HepG2 (cell line): ENCODE measurements at regions not wholly inside any gene's neighbourhood (a gene's known extent, or its start where the extent isn't known, plus 50 kb on each side); places are given as distances from the start of the nearest gene placed in this dataset.

ENCODE experiments used
- ATAC-seq: fragments of 200-7000 bp; cut with Tn5 transposase; 3 replicates; pipeline ENCODE4 v1.9.1; 2020; ENCODE audit warnings: mild to moderate bottlenecking, moderate library complexity
- BruUV-seq: library from RNA; stranded (reverse); fragments of 400-500 nt; replicated peaks from 2 replicates; lab custom pipeline; 2021; lab: Mats Ljungman, UMichigan
- CTCF ChIA-PET: fragments of 300-600 bp; formaldehyde crosslinking; extraction: SDS; loops from one replicate; lab custom pipeline; 2021; ENCODE audit warnings: low total read pairs, inconsistent platforms, low intra/inter-chr PET ratio; lab: Yijun Ruan, JAX
- POLR2A ChIA-PET: fragments of 350-600 bp; sonication (Branson Sonifier 250); formaldehyde crosslinking; loops from one replicate; lab custom pipeline; 2020; ENCODE audit warnings: antibody characterized with exemption, inconsistent platforms; lab: Yijun Ruan, JAX
- DNase-seq: peaks from one replicate; pipeline ENCODE4 v3.0.0-alpha.2; 2015; ENCODE audit warnings: low spot score
- FAIRE-seq: peaks from 3 replicates; lab custom pipeline; 2011; peaks lifted over from hg19 to GRCh38; lab: Jason Lieb, UNC
- H2AFZ ChIP-seq: one replicate; pipeline ENCODE4 v1.6.1; 2011; ENCODE audit warnings: low read length, inconsistent platforms
- H3K27ac ChIP-seq: fragments of 300-600 bp; 3 replicates; pipeline ENCODE4 v1.8.0; 2011; ENCODE audit warnings: mixed run types, mild to moderate bottlenecking, mixed read lengths, low read length, inconsistent platforms; ENCODE audit not compliant: insufficient read depth; ENCODE audit errors: extremely low read length
- H3K27me3 ChIP-seq, 2 experiments: fragments of 200-600 bp in 1 of 2; 2 replicates in 1 of 2; 3 replicates in 1 of 2; pipeline versions ENCODE4 v1.6.0 to v1.8.0; 2011; ENCODE audit warnings: low read length in 2 of 2, mild to moderate bottlenecking in 2 of 2, moderate library complexity in 2 of 2, inconsistent platforms in 1 of 2; ENCODE audit not compliant: insufficient read depth in 2 of 2, control insufficient read depth in 1 of 2
- H3K36me3 ChIP-seq, 2 experiments: fragments of 200-600 bp in 1 of 2; replicated peaks in 1 of 2; 2 replicates in 1 of 2; 3 replicates in 1 of 2; pipeline versions ENCODE4 v1.5.1 to v1.8.0; 2011; ENCODE audit warnings: low read length in 2 of 2, inconsistent platforms in 1 of 2; ENCODE audit not compliant: insufficient read depth in 2 of 2, control insufficient read depth in 1 of 2
- H3K4me1 ChIP-seq: 2 replicates; pipeline ENCODE4 v1.5.1; 2012; ENCODE audit warnings: low read length, inconsistent platforms; ENCODE audit not compliant: insufficient read depth
- H3K4me2 ChIP-seq: 2 replicates; pipeline ENCODE4 v1.6.0; 2011; ENCODE audit warnings: low read depth, low read length, inconsistent platforms
- H3K4me3 ChIP-seq, 3 experiments: fragments of 200-600 bp in 1 of 3; sonication (generic), shearing (Covaris generic) in 1 of 3; replicated peaks in 1 of 3; 2 replicates each; pipeline ENCODE4 v1.5.1; 2011 to 2016; ENCODE audit warnings: low read length in 3 of 3, inconsistent platforms in 2 of 3, low read depth in 2 of 3, mild to moderate bottlenecking in 2 of 3, control low read depth in 1 of 3, mixed read lengths in 1 of 3; ENCODE audit not compliant: insufficient read depth in 1 of 3
- H3K79me2 ChIP-seq: one replicate; pipeline ENCODE4 v1.6.1; 2011; ENCODE audit warnings: low read length, inconsistent platforms; ENCODE audit not compliant: insufficient read depth
- H3K9ac ChIP-seq: 2 replicates; pipeline ENCODE4 v1.6.0; 2011; ENCODE audit warnings: mild to moderate bottlenecking, low read depth, low read length, inconsistent platforms; ENCODE audit not compliant: insufficient read depth
- H3K9me3 ChIP-seq: 2 replicates; pipeline ENCODE4 v1.5.1; 2012; ENCODE audit warnings: mild to moderate bottlenecking, low read length
- H4K20me1 ChIP-seq: 2 replicates; pipeline ENCODE4 v1.6.0; 2011; ENCODE audit warnings: inconsistent platforms, mild to moderate bottlenecking, low read length, moderate library complexity; ENCODE audit not compliant: insufficient read depth
- DNMT3B ChIP-seq: conservative IDR thresholded peaks from 2 replicates; pipeline ENCODE4 v1.6.1; 2016; ENCODE audit warnings: missing biosample characterization, control low read depth
- ETV5 ChIP-seq: IDR thresholded peaks from 2 replicates; pipeline ENCODE4 v1.6.1; 2018; ENCODE audit warnings: missing biosample characterization, missing genetic modification reagents, inconsistent platforms, borderline replicate concordance
- FLYWCH1 ChIP-seq: sonication (generic); formaldehyde crosslinking; IDR thresholded peaks from 2 replicates; pipeline ENCODE4 v1.8.1; 2023; ENCODE audit warnings: mild to moderate bottlenecking, missing genetic modification reagents
- JDP2 ChIP-seq: sonication (generic); formaldehyde crosslinking; IDR thresholded peaks from 2 replicates; pipeline ENCODE4 v1.8.1; 2022; ENCODE audit warnings: missing genetic modification reagents, borderline replicate concordance
- KLF13 ChIP-seq: sonication (generic); formaldehyde crosslinking; IDR thresholded peaks from 2 replicates; pipeline ENCODE4 v1.4.0; 2020; ENCODE audit warnings: mild to moderate bottlenecking, missing genetic modification reagents
- MIER2 ChIP-seq: IDR thresholded peaks from 2 replicates; pipeline ENCODE4 v1.6.1; 2016; ENCODE audit warnings: missing biosample characterization, missing genetic modification reagents
- NFATC3 ChIP-seq: sonication (generic); formaldehyde crosslinking; IDR thresholded peaks from 2 replicates; pipeline ENCODE4 v1.5.1; 2020; ENCODE audit warnings: mild to moderate bottlenecking, missing genetic modification reagents
- SOX5 ChIP-seq: IDR thresholded peaks from 2 replicates; pipeline ENCODE4 v1.6.1; 2016; ENCODE audit warnings: borderline replicate concordance
- TP53 ChIP-seq: sonication (generic); formaldehyde crosslinking; conservative IDR thresholded peaks from 2 replicates; pipeline ENCODE4 v1.4.0; 2020; ENCODE audit warnings: missing genetic modification reagents
- ZNF101 ChIP-seq: sonication (generic); formaldehyde crosslinking; IDR thresholded peaks from 2 replicates; pipeline ENCODE4 v1.4.0; 2020; ENCODE audit warnings: mild to moderate bottlenecking, low read depth, missing genetic modification reagents, borderline replicate concordance
- ZNF121 ChIP-seq: sonication (generic); formaldehyde crosslinking; IDR thresholded peaks from 2 replicates; pipeline ENCODE4 v1.5.0; 2020; ENCODE audit warnings: mild to moderate bottlenecking, missing genetic modification reagents
- ZNF207 ChIP-seq: fragments of 450-650 bp; IDR thresholded peaks from 2 replicates; pipeline ENCODE4 v1.6.1; 2016; ENCODE audit warnings: antibody characterized with exemption, borderline replicate concordance
- ZNF253 ChIP-seq: sonication (generic); formaldehyde crosslinking; IDR thresholded peaks from 2 replicates; pipeline ENCODE4 v1.8.0; 2022; ENCODE audit warnings: mild to moderate bottlenecking, missing genetic modification reagents, borderline replicate concordance
- ZNF44 ChIP-seq: sonication (generic); formaldehyde crosslinking; IDR thresholded peaks from 2 replicates; pipeline ENCODE4 v1.5.1; 2020; ENCODE audit warnings: mild to moderate bottlenecking, missing genetic modification reagents
- ZNF720 ChIP-seq: sonication (generic); formaldehyde crosslinking; IDR thresholded peaks from 2 replicates; pipeline ENCODE4 v1.4.0; 2020; ENCODE audit warnings: missing genetic modification reagents
- ZNF781 ChIP-seq: sonication (generic); formaldehyde crosslinking; IDR thresholded peaks from 2 replicates; pipeline ENCODE4 v1.5.1; 2020; ENCODE audit warnings: borderline replicate concordance, mild to moderate bottlenecking, missing genetic modification reagents; ENCODE audit errors: not compliant biosample characterization
- ZSCAN25 ChIP-seq: sonication (generic); formaldehyde crosslinking; IDR thresholded peaks from 2 replicates; pipeline ENCODE4 v1.8.0; 2022; ENCODE audit warnings: mild to moderate bottlenecking, missing genetic modification reagents
- WGBS: methylation state at CpG from one replicate; pipeline ENCODE4 v1.1.6; 2017; ENCODE audit warnings: low lambda C conversion rate; 5-methylcytosine and 5-hydroxymethylcytosine counted together
- in situ Hi-C: cut with HindIII; loops from 2 replicates; pipeline ENCODE4 v1.10.0; 2017; ENCODE audit warnings: low pct_unique_long_range_greater_than_20kb; ENCODE audit not compliant: extremely low pct_ligation_motif_present
- intact Hi-C: fragments of 100-400 bp; cut with micrococcal nuclease; formaldehyde crosslinking; loops from one replicate; pipeline ENCODE4 v1.10.0; 2022; ENCODE audit not compliant: unreplicated experiment
- TF ChIP-seq, protein P1 (sequence below): sonication (generic); formaldehyde crosslinking; IDR thresholded peaks from 2 replicates; pipeline ENCODE4 v1.4.0; 2020; ENCODE audit warnings: mild to moderate bottlenecking, missing genetic modification reagents
- TF ChIP-seq, protein P2 (sequence below): sonication (generic); formaldehyde crosslinking; IDR thresholded peaks from 2 replicates; pipeline ENCODE4 v1.8.0; 2022; ENCODE audit warnings: missing genetic modification reagents, low read depth, mild to moderate bottlenecking, borderline replicate concordance

DNA sequence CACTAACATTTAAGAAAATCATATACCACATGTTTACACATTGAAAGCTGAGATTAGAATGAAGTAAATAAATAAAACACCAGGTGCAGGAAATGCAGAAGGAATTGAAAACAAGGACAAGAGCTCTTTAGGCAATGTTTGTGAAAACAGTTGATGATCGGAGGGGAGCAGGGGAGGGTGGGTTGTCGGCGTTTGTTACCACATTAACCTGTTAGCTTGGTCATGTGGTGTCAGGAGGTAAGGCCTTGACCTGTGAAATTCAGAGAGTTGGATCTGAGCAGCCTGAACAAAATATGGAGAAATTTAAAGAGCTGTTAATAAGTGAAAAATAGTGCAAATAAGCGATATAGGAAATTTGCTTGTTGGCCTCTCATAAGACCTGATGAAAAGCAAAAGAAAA lies 759.9 kb downstream of the PDHA2 start:
- Histone ChIP-seq H3K4me2 (no peak overlapping the region), H3K79me2 (no peaks in the 10 kb centered on the region), H2AFZ (no peak overlapping the region), H3K36me3 (no peaks in the 10 kb centered on the region), H3K27me3 (no peaks in the 10 kb centered on the region), H3K9me3 (no peaks in the 10 kb centered on the region), H4K20me1 (no peaks in the 10 kb centered on the region), H3K9ac (no peak overlapping the region), H3K4me1 (no peaks in the 10 kb centered on the region), H3K4me3 (no peak overlapping the region), H3K27ac (no peak overlapping the region)
- intact Hi-C loops (no loop called here), in situ Hi-C loops (no loop called here)
- DNase-seq (no peak), ATAC-seq (no peak), FAIRE-seq (no peak)
- no TSS peak for BruUV-seq
- ChIA-PET CTCF (no interaction called here), POLR2A (no interaction called here)
- WGBS = 0% methylated on average over 4 of the region's 4 CpGs
- TF ChIP-seq ZNF781 (CRISPR knock-in tag) = no peak
- no peak for TF ChIP-seq FLYWCH1 (CRISPR knock-in tag)
- no peak for TF ChIP-seq ZNF253 (CRISPR knock-in tag)
- no peak for TF ChIP-seq ZNF121 (CRISPR knock-in tag)
- no peak for TF ChIP-seq TP53
- no peak for TF ChIP-seq KLF13 (CRISPR knock-in tag)
- TF ChIP-seq, protein P1, sequence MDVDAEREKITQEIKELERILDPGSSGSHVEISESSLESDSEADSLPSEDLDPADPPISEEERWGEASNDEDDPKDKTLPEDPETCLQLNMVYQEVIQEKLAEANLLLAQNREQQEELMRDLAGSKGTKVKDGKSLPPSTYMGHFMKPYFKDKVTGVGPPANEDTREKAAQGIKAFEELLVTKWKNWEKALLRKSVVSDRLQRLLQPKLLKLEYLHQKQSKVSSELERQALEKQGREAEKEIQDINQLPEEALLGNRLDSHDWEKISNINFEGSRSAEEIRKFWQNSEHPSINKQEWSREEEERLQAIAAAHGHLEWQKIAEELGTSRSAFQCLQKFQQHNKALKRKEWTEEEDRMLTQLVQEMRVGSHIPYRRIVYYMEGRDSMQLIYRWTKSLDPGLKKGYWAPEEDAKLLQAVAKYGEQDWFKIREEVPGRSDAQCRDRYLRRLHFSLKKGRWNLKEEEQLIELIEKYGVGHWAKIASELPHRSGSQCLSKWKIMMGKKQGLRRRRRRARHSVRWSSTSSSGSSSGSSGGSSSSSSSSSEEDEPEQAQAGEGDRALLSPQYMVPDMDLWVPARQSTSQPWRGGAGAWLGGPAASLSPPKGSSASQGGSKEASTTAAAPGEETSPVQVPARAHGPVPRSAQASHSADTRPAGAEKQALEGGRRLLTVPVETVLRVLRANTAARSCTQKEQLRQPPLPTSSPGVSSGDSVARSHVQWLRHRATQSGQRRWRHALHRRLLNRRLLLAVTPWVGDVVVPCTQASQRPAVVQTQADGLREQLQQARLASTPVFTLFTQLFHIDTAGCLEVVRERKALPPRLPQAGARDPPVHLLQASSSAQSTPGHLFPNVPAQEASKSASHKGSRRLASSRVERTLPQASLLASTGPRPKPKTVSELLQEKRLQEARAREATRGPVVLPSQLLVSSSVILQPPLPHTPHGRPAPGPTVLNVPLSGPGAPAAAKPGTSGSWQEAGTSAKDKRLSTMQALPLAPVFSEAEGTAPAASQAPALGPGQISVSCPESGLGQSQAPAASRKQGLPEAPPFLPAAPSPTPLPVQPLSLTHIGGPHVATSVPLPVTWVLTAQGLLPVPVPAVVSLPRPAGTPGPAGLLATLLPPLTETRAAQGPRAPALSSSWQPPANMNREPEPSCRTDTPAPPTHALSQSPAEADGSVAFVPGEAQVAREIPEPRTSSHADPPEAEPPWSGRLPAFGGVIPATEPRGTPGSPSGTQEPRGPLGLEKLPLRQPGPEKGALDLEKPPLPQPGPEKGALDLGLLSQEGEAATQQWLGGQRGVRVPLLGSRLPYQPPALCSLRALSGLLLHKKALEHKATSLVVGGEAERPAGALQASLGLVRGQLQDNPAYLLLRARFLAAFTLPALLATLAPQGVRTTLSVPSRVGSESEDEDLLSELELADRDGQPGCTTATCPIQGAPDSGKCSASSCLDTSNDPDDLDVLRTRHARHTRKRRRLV (CRISPR knock-in tag) = no peak
- TF ChIP-seq NFATC3 (CRISPR knock-in tag) = no peak
- no peak for TF ChIP-seq ZSCAN25
- no peak for TF ChIP-seq ZNF207
- no peak for TF ChIP-seq SOX5 (CRISPR knock-in tag)
- no peak for TF ChIP-seq ZNF44 (CRISPR knock-in tag)
- TF ChIP-seq JDP2 (CRISPR knock-in tag) = no peak
- no peak for TF ChIP-seq DNMT3B (CRISPR knock-in tag)
- no peak for TF ChIP-seq MIER2 (CRISPR knock-in tag)
- no peak for TF ChIP-seq ZNF720
- no peak for TF ChIP-seq ZNF101 (CRISPR knock-in tag)
- TF ChIP-seq, protein P2, sequence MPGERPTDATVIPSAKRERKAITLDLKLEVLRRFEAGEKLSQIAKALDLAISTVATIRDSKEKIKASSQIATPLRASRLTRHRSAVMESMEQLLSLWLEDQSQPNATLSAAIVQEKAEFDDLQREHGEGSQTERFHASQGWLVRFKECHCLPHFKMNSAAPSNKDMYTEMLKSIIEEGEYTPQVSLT (CRISPR knock-in tag) = no peak
- no peak for TF ChIP-seq ETV5 (CRISPR knock-in tag)
